Activated naive CD8-positive, alpha-beta T cell treated with anti-CD3 and anti-CD28 coated beads, Interleukin-2, amount 10 ng/mL, durations not matched to agents 7 days and 5 days (primary cell): ENCODE measurements at regions not wholly inside any gene's neighbourhood (a gene's known extent, or its start where the extent isn't known, plus 50 kb on each side); places are given as distances from the start of the nearest gene placed in this dataset.

Experiments used
- ATAC-seq: fragments of 150-1000 bp; cut with Tn5 transposase; one replicate; pipeline ENCODE4 v1.10.0; 2021; ENCODE audit warnings: low read depth, moderate library complexity
- POLR2A ChIA-PET: fragments of 350-600 bp; sonication (Branson Sonifier 250); formaldehyde crosslinking; loops from one replicate; lab custom pipeline; 2021; ENCODE audit warnings: antibody characterized with exemption; lab: Charles Lee
- DNase-seq: peaks from one replicate; pipeline ENCODE4 v3.0.0; 2021
- H3K27ac Mint-ChIP-seq: one replicate; pipeline ENCODE4 v1.8.0; 2022; ENCODE audit warnings: mild to moderate bottlenecking, mixed read lengths
- H3K27me3 Mint-ChIP-seq: one replicate; pipeline ENCODE4 v1.8.0; 2022; ENCODE audit warnings: mild to moderate bottlenecking, moderate library complexity, mixed read lengths
- H3K36me3 Mint-ChIP-seq: one replicate; pipeline ENCODE4 v1.8.0; 2021; ENCODE audit warnings: mild to moderate bottlenecking, mixed read lengths
- H3K4me1 Mint-ChIP-seq: one replicate; pipeline ENCODE4 v1.8.0; 2021; ENCODE audit warnings: mixed read lengths
- H3K4me3 Mint-ChIP-seq: one replicate; pipeline ENCODE4 v1.8.0; 2022; ENCODE audit warnings: mild to moderate bottlenecking, moderate library complexity, mixed read lengths
- H3K9me3 Mint-ChIP-seq: one replicate; pipeline ENCODE4 v1.8.0; 2021; ENCODE audit warnings: mixed read lengths

DNA sequence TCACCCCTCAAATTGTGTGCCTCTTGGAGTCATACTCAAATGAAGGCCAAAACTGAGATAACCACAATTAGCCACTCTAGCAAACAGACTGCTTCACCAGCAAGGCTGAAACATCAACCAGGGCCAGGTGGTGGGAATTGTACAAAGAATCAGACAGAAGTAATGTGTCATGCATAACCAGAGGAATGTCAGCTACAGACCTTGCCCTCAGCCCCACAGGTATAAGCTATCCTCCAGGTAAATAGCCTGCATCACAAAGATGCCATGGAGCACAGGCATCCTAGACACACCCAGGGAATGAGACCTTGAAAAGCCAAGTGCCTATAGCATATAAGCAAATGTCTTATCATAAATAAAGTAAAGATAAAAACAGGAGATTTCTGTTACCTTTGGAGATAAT, 242.7 kb downstream of the CETN3 start:
- Mint-ChIP-seq H3K4me1 (no peaks in the 10 kb centered on the region), H3K36me3 (no peaks in the 10 kb centered on the region), H3K27me3 (no peaks in the 10 kb centered on the region), H3K4me3 (no peak overlapping the region), H3K27ac (no peak overlapping the region), H3K9me3 (no peaks in the 10 kb centered on the region)
- DNase-seq = no peak
- POLR2A ChIA-PET = no interaction called here
- ATAC-seq = no peak

DNA sequence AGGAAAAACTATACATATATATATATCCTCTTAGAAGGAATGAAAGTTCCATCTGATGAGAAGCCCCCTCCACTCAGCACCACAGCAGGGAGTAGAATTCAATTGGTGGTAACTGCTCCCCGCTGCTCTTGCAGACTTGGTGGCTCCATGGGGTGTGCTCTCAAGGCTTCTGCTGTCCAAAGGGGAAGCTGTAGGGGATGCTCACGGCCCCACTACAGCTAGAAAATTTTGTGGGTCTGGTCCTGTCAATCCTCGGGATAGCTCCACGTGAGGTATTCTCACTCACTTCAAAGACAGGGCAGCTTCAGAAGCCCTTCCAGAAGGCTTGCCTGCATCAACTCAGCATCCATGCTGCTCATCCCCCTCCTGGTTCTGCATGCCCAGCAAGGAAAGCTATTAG, 247.2 kb downstream of the CETN3 start:
- Mint-ChIP-seq H3K4me3 (no peak overlapping the region), H3K36me3 (no peaks in the 10 kb centered on the region), H3K27ac (no peak overlapping the region), H3K9me3 (no peaks in the 10 kb centered on the region), H3K4me1 (no peaks in the 10 kb centered on the region), H3K27me3 (peaks cover 2% of the 10 kb centered on the region)
- POLR2A ChIA-PET = no interaction called here
- no peak for ATAC-seq
- DNase-seq = no peak

DNA sequence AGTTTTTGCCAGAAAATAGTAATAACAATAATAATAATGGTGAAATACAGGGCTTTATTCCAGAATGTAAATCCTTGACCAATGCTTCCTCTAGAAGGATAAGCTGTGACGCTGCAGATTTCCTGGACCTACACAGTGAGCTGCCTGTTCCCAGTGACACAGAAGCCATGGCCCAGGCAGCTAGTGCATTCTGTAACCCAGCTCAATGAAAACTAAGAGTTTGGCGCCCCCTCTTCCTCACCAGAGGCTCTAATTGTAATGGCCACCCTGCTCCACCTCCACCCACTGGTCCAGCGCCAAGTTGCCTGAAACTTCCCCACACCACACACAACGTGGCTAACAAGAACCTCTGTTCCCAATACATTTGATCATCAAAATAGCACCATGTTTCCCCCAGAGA, 248.1 kb downstream of the CETN3 start:
- Mint-ChIP-seq H3K36me3 (no peaks in the 10 kb centered on the region), H3K4me1 (no peaks in the 10 kb centered on the region), H3K9me3 (no peaks in the 10 kb centered on the region), H3K27ac (no peak overlapping the region), H3K27me3 (peaks cover 2% of the 10 kb centered on the region), H3K4me3 (no peak overlapping the region)
- no peak for DNase-seq
- POLR2A ChIA-PET = no interaction called here
- no peak for ATAC-seq

DNA sequence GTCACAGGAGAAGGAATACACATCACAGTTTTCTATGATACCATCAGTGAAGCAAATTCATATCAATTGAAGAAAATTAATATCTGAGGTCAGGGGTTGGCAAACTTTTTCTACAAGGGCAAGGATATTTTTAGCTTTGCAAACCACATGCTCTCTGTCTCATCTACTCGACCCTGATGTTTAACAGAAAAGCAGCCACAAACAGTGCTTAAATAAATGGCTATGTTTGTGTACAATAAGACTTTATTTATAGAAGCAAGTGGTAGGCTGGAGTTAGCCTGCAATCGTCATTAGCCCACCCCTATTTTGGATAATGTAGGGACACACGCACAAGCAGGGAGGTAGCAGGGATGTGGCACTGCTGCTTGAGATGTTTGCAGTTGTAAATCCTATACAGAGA, 251.4 kb downstream of the CETN3 start:
- peaks cover 2% of the 10 kb centered on the region for H3K27me3 Mint-ChIP-seq
- no peak overlapping the region for H3K27ac Mint-ChIP-seq
- DNase-seq = no peak
- H3K4me1 Mint-ChIP-seq = no peaks in the 10 kb centered on the region
- ATAC-seq = no peak
- H3K36me3 Mint-ChIP-seq = no peaks in the 10 kb centered on the region
- no peak overlapping the region for H3K4me3 Mint-ChIP-seq
- H3K9me3 Mint-ChIP-seq = no peaks in the 10 kb centered on the region
- POLR2A ChIA-PET = no interaction called here

DNA sequence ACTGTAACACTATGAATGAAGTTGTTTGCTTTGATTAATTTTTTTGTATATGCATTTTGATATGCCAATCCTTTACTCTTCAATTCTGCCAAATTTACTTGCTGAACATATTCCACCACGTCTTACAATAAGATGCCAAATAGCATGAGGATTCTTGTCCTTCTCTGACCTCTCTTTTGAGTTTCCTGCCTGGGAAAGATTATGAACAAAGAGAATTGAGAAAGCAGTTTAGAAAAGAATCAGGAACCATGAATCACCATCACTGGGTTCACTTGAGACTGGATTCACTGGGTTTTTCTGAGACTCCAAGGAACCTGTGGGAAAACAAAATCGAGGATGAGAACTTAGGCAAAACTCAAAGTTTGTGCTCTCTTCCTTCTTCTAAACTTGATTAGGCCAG, 256.5 kb downstream of the CETN3 start:
- ATAC-seq (no peak), DNase-seq (no peak)
- H3K27me3 Mint-ChIP-seq = no peaks in the 10 kb centered on the region
- no peak overlapping the region for H3K4me3 Mint-ChIP-seq
- POLR2A ChIA-PET = no interaction called here
- no peaks in the 10 kb centered on the region for H3K4me1 Mint-ChIP-seq
- no peaks in the 10 kb centered on the region for H3K36me3 Mint-ChIP-seq
- H3K27ac Mint-ChIP-seq = no peak overlapping the region
- H3K9me3 Mint-ChIP-seq = peaks cover 2% of the 10 kb centered on the region

DNA sequence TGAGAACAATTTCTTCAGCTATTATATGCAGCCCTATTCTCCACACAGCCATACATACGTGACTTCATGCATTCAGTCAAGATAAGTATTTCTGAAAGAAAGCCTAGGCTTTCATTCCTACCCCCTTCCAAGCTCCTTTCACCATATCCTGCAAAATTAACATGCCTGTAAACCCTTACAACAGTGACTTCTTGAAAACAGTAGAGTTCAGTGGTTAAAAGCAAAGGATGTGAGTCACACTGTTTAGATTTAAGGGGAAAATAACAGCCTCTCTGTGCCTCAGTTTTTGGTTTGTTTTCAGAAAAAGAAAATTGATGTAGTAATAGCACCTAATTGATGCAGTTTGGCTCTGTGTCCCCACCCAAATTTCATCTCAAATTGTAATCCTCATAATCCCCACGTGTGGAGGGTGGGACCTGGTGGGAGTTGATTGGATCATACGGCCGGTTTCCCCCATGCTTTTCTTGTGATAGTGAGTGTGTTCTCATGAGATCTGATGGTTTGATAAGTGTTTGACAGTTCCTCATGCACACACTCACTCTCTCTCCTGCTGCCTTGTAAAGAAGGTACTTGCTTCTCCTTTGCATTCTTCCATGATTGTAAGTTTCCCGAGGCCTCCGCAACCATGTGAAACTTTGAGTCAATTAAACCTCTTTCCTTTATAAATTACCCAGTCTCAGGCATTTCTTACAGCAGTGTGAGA, 264.8 kb downstream of the CETN3 start:
- H3K4me1 Mint-ChIP-seq = no peaks in the 10 kb centered on the region
- ATAC-seq (no peak), DNase-seq (no peak)
- H3K27me3 Mint-ChIP-seq = peaks cover 1% of the 10 kb centered on the region
- no peak overlapping the region for H3K4me3 Mint-ChIP-seq
- peaks cover 1% of the 10 kb centered on the region for H3K9me3 Mint-ChIP-seq
- no peak overlapping the region for H3K27ac Mint-ChIP-seq
- H3K36me3 Mint-ChIP-seq = no peaks in the 10 kb centered on the region
- POLR2A ChIA-PET = no interaction called here

DNA sequence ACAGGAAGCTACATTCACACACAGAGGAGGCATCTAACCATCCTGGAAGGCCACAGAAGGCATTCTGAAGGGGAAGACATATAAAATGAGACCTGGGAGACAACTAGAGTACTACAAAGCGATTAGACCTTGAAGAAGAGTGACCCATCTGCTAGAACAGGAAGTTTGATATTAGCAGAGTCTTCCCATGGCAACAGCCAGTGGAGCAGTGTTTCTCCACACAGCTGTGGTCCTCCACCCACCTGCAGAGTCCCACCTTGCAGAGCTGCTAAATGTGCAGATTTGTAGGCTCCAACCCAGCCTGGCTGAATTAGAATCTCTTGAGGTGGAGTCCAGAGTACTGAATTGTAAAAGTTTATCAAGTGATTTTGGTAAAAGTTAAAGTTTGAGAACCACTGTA, 267.0 kb downstream of the CETN3 start:
- POLR2A ChIA-PET = no interaction called here
- no peak overlapping the region for H3K27ac Mint-ChIP-seq
- peaks cover 1% of the 10 kb centered on the region for H3K27me3 Mint-ChIP-seq
- no peaks in the 10 kb centered on the region for H3K4me1 Mint-ChIP-seq
- no peaks in the 10 kb centered on the region for H3K36me3 Mint-ChIP-seq
- no peak for DNase-seq
- no peak for ATAC-seq
- no peaks in the 10 kb centered on the region for H3K9me3 Mint-ChIP-seq
- H3K4me3 Mint-ChIP-seq = no peak overlapping the region

DNA sequence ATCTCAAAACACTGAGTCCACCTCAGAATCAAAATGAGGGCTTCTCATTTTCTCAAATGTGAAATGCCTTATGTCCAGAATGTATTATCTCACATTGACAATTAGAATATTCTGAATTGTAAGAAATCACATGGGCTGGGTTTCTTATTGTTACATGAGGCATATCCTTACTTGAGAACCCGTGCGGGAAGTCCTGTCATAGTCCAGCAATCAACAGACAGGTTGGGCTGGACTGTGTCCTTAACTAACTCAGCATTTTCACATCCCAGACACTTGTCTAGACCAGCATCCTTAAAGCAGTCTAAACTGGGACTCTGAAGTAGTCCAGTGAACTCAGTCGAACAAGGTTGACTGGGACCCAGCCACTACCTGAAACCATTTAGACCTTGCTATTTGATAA, 267.6 kb downstream of the CETN3 start:
- H3K4me1 Mint-ChIP-seq = no peaks in the 10 kb centered on the region
- ATAC-seq (no peak), DNase-seq (no peak)
- H3K9me3 Mint-ChIP-seq = no peaks in the 10 kb centered on the region
- H3K27ac Mint-ChIP-seq = no peak overlapping the region
- POLR2A ChIA-PET = no interaction called here
- peaks cover 1% of the 10 kb centered on the region for H3K27me3 Mint-ChIP-seq
- H3K36me3 Mint-ChIP-seq = no peaks in the 10 kb centered on the region
- H3K4me3 Mint-ChIP-seq = no peak overlapping the region

DNA sequence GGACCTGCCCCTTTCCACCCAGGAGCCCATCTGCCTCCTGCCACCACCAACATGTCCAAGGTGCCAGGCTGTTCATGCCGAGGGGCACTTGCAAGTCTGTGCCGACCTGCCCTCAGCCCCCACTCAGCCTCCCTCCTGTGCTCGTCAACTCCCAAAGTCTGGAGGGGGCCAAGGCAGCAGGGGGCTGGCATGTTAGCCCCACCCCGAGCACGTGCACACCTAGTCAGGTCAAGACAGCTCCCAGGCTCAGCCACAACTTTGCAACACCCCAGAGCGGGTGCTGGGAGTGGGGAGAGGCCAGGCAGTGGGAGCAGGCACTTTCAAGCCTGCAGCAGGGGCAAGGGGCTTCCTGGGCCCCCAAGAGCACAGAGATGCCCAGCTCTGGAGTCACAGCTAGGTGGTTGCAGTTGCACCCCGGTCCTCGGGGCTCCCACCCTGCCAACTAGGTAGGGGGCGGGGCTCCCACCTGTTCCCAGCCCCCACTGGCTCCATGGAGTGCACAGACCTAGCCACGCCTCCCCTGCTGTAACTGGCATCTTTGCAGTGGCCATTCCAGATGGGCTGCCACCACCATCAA, 272.5 kb downstream of the CETN3 start:
- Mint-ChIP-seq H3K36me3 (no peaks in the 10 kb centered on the region), H3K4me3 (no peak overlapping the region), H3K27me3 (no peaks in the 10 kb centered on the region), H3K27ac (no peak overlapping the region), H3K4me1 (no peaks in the 10 kb centered on the region), H3K9me3 (no peaks in the 10 kb centered on the region)
- DNase-seq (no peak), ATAC-seq (no peak)
- POLR2A ChIA-PET = no interaction called here

DNA sequence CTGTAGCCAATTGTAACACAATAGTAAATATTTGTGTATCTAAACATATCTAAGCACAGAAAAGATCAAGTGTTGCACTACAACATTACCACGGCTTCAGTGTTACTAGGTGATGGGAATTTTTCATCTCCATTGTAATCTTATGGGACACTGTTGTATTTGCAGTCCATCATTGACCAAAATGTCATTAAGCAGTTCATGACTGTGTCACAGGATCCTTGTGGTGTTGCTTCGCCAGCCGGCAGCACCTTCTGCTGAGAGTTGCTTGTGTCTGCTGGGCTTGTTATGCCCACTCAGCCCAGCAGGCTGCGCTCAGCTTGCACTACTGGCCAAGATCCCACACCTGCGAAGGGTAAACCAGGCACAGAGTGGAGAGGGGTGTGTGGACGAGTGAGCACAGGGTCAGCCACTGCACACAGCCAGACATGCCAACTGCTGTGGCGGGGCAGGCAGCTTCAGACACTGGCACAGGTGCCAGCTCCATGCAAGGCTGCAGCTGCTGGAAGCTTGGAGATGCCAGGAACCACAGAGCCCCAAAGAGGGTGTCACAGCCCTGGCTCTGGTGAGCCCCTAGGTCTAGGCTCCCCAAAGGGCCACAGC, 273.7 kb downstream of the CETN3 start:
- Mint-ChIP-seq H3K4me1 (no peaks in the 10 kb centered on the region), H3K9me3 (no peaks in the 10 kb centered on the region), H3K4me3 (no peak overlapping the region), H3K36me3 (no peaks in the 10 kb centered on the region), H3K27me3 (no peaks in the 10 kb centered on the region), H3K27ac (no peak overlapping the region)
- POLR2A ChIA-PET = no interaction called here
- DNase-seq (no peak), ATAC-seq (no peak)

DNA sequence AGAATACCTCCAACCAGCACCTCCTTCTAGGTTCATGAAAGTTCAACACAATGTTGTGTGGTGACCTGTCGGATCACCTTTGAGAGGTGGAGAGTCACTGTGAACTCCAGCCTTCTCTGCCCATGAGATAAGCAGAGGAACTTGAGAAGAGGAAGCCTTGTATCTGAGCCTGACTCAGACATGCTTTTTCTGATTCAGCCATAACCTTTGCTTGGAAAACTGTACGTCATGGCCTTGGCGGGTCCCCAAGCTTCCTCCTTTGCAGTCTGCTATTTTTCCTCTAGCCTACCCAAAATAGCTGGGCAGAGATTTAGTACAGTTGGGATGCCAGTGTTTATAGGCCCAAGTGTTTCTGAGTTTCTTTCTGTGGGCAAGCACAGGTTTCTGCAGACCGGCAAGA, 274.7 kb downstream of the CETN3 start:
- Mint-ChIP-seq H3K9me3 (no peaks in the 10 kb centered on the region), H3K4me3 (no peak overlapping the region), H3K36me3 (no peaks in the 10 kb centered on the region), H3K27ac (no peak overlapping the region), H3K27me3 (no peaks in the 10 kb centered on the region), H3K4me1 (no peaks in the 10 kb centered on the region)
- DNase-seq = no peak
- no peak for ATAC-seq
- POLR2A ChIA-PET = no interaction called here

DNA sequence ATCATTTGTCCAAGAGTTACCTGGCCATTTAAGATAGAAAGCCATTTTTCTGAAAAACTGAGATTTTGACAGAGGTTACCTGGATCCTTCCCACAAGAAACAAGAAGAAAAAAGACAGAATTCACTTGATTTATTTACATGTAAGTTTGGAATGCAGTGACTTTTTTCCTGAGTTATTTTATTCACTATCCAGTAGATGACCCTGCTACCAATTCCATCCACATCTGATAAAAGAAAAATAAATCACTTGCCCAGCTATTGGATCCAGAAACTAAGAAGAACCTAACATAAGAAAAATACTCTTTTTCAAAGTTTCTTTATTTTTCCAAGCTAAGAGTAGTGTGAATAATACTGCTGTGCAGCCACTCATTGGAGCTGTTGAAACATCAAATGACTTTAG, 275.2 kb downstream of the CETN3 start:
- ATAC-seq = no peak
- Mint-ChIP-seq H3K27me3 (no peaks in the 10 kb centered on the region), H3K36me3 (no peaks in the 10 kb centered on the region), H3K4me1 (no peaks in the 10 kb centered on the region), H3K27ac (no peak overlapping the region), H3K4me3 (no peak overlapping the region), H3K9me3 (no peaks in the 10 kb centered on the region)
- POLR2A ChIA-PET = no interaction called here
- no peak for DNase-seq

DNA sequence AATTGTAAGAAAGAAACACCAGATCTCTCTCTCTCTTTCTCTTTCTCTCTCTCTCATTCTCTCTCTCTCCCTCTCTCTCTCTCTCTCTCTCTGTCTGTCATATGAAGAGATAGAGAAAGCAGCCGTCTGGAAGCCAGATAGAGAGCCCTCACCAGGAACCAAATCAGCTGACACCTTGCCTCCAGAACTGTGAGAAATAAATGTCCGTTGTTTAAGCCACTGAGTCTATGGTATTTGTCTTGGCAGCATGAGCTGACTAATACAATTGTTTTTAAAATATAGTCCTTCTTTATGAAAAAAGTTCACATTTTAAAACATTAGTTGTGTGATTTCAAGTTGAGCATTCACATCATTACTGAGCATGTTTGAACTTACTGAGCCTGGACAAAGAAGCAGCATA, 275.6 kb downstream of the CETN3 start:
- H3K36me3 Mint-ChIP-seq = no peaks in the 10 kb centered on the region
- H3K4me1 Mint-ChIP-seq = no peaks in the 10 kb centered on the region
- H3K27ac Mint-ChIP-seq = no peak overlapping the region
- H3K4me3 Mint-ChIP-seq = no peak overlapping the region
- DNase-seq (no peak), ATAC-seq (no peak)
- POLR2A ChIA-PET = no interaction called here
- no peaks in the 10 kb centered on the region for H3K27me3 Mint-ChIP-seq
- no peaks in the 10 kb centered on the region for H3K9me3 Mint-ChIP-seq

DNA sequence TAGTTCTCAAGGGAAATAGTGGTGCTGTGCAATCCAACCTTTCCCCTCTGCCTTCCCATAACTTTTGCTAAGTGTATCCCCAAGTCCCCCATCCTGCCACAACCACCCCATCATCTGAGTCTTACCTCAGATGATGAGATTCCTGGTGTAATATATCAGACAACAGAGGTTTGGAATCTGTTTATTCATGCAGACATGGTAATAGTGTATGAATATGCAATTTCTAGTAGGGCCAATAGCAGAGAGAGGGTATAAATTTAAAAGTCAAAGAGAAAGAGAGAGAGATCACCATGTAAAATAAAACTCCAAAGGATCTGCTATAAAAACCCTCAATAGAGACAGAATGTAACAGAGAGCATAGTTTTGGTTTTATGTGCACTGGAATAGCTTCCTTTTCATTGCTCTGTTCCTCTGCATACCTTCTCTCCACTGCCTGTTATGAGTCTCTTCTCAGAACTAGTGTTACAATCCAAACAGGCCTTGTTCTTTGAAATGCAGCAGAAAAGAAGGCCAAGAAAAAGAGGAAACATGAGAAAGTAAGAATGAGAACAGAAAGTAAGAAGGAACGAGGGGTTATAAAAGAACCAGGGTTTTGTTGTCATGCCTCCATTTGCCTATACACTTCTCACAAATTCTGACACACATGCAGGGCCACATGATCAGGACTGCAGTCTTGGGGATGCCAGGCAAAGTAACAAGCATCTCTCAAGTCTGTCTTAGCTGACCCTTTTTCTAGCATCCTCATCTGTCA, 278.0 kb downstream of the CETN3 start:
- no peak for ATAC-seq
- H3K4me3 Mint-ChIP-seq = no peak overlapping the region

More for the DNA sequence above, 278.0 kb downstream of the CETN3 start:
- Mint-ChIP-seq H3K36me3 (no peaks in the 10 kb centered on the region), H3K4me1 (no peaks in the 10 kb centered on the region), H3K27me3 (no peaks in the 10 kb centered on the region), H3K27ac (no peak overlapping the region), H3K9me3 (no peaks in the 10 kb centered on the region)
- POLR2A ChIA-PET = no interaction called here
- no peak for DNase-seq
